ENCODE measurements at regions not wholly inside any gene's neighbourhood (a gene's known extent, or its start where the extent isn't known, plus 50 kb on each side); places are given as distances from the start of the nearest gene placed in this dataset.
A peak's percentile ranks its signal among the peaks of the same experiment; 100 is the strongest.

- Histone ChIP-seq H2BK120ac (replicated peaks; ENCODE audit: low read depth, low read length) (peak overlapping the region; percentile 8), H3K79me1 (ENCODE audit: low read depth, low read length) (no peaks in the 10 kb centered on the region), H4K5ac (ENCODE audit: insufficient read length, low read depth, low read length) (no peak overlapping the region), H3K79me2 (ENCODE audit: control insufficient read depth in 1 of 2, insufficient read depth in 2 of 2, low read length in 2 of 2) (no peaks in the 10 kb centered on the region), H4K8ac (ENCODE audit: extremely low read depth, insufficient read depth, low read length) (no peak overlapping the region), H2AK5ac (ENCODE audit: low read depth, low read length) (no peak overlapping the region), H2BK5ac (ENCODE audit: low read depth, low read length) (peak overlapping the region; percentile 62; the same call in 1 of the 2 replicates), H3K23ac (ENCODE audit: insufficient read length) (no peak overlapping the region), H4K20me1 (replicated peaks in 1 of 2; ENCODE audit: control insufficient read depth in 1 of 2, insufficient read depth in 2 of 2, low read length in 2 of 2) (no peaks in the 10 kb centered on the region), H2BK15ac (ENCODE audit: low read length) (no peak overlapping the region), H3K9me3 (ENCODE audit: insufficient read depth in 2 of 2, low read depth in 1 of 2, low read length in 1 of 2) (no peaks in the 10 kb centered on the region), H3K23me2 (ENCODE audit: low read depth, low read length) (no peaks in the 10 kb centered on the region), H3K27ac (ENCODE audit: low read depth, low read length) (no peak overlapping the region), H4K91ac (replicated peaks; ENCODE audit: insufficient read length, low read length) (peak overlapping the region; percentile 29), H3K4me1 (replicated peaks in 1 of 4; ENCODE audit: control insufficient read depth in 3 of 4, insufficient read depth in 4 of 4, low read length in 3 of 4) (peaks cover 27 to 39% (median 29%) of the 10 kb centered on the region in 4 experiments), H2BK20ac (ENCODE audit: low read length) (peak overlapping the region; percentile 96), H3K4me2 (ENCODE audit: insufficient read depth in 1 of 2, low read depth in 2 of 2, low read length in 2 of 2) (no peak overlapping the region), H3K27me3 (replicated peaks in 1 of 4; ENCODE audit: control insufficient read depth in 3 of 4, extremely low read depth in 1 of 4, insufficient read depth in 3 of 4, low read length in 3 of 4) (no peaks in the 10 kb centered on the region), H3K4ac (replicated peaks; ENCODE audit: insufficient read length, low read depth, low read length) (no peak overlapping the region), H3K9ac (replicated peaks in 1 of 4; ENCODE audit: extremely low read depth in 1 of 4, low read depth in 3 of 4, low read length in 3 of 4) (no peak overlapping the region), H3K18ac (ENCODE audit: extremely low read depth, low read length) (peak overlapping the region; percentile 29; the same call in 1 of the 2 replicates), H2BK12ac (ENCODE audit: low read depth, low read length) (peak overlapping the region; percentile 53; the same call in 1 of the 2 replicates), H3K36me3 (ENCODE audit: control insufficient read depth in 2 of 4, insufficient read depth in 4 of 4, low read length in 3 of 4) (no peaks in the 10 kb centered on the region), H3K14ac (ENCODE audit: insufficient read length) (no peak overlapping the region), H2AFZ (ENCODE audit: low read length) (no peak overlapping the region), H3K4me3 (ENCODE audit: extremely low read depth in 1 of 4, insufficient read depth in 2 of 4, low read depth in 3 of 4, low read length in 4 of 4) (no peak overlapping the region), H3K56ac (replicated peaks; ENCODE audit: insufficient read length, low read depth, low read length) (no peak overlapping the region)
- CTCF ChIA-PET (ENCODE audit: partially characterized antibody) = interaction anchor here (1.1 kb wide), 1 partner anchor 11 kb away, joined by 3 read pairs; no protein-coding TSS in a partner anchor
- no peak for TF ChIP-seq TAF1 (IDR thresholded peaks at IDR 0.05; ENCODE audit: low read depth, low read length)
- peak; percentile 26 for TF ChIP-seq CTBP2 (IDR thresholded peaks at IDR 0.05; ENCODE audit: borderline replicate concordance, insufficient read depth, insufficient read length, low read length)
- TF ChIP-seq TCF12 (IDR thresholded peaks at IDR 0.05; ENCODE audit: low read depth, low read length) = peak; percentile 43; the same call in 1 of the 2 replicates
- 83% methylated on average over 16 of the region's 16 CpGs; no CpG with 5 or more reads in 1 of the 2 experiments for WGBS, 2 experiments (ENCODE audit: extremely low coverage in 1 of 2, insufficient coverage in 1 of 2, insufficient read length in 1 of 2, insufficient replicate concordance in 2 of 2, low coverage in 1 of 2, low lambda C conversion rate in 2 of 2, missing lambda C conversion rate in 1 of 2)
- DNase-seq (ENCODE audit: low read depth in 1 of 2, low spot score in 2 of 2) (no peak), FAIRE-seq (no peak)
- POLR2A ChIA-PET (ENCODE audit: partially characterized antibody) = no interaction called here
These were observed 226.4 kb downstream of the OPA1 start for GRCh38 chr3:193819117-193820010.

All from H1 (cell line).